BLaER1 treated with 17β-estradiol and CSF1 and Interleukin-3, amounts not matched to agents 10 nM and 100 nM (cell line): ENCODE measurements at regions not wholly inside any gene's neighbourhood (a gene's known extent, or its start where the extent isn't known, plus 50 kb on each side); places are given as distances from the start of the nearest gene placed in this dataset.
"Not testable (repeated sequence)": the region's sequence is repeated elsewhere in the genome, so short reads cannot be mapped to it uniquely, and the experiment has no call there.

Source experiments
- H3K27ac ChIP-seq, 11 experiments: shearing (Covaris generic); formaldehyde crosslinking; 2 replicates each; pipeline ENCODE4 v1.8.1; 2022
- H3K27me3 ChIP-seq, 11 experiments: shearing (Covaris generic); formaldehyde crosslinking; 2 replicates each; pipeline ENCODE4 v1.8.1; 2022
- H3K36me3 ChIP-seq, 11 experiments: shearing (Covaris generic); formaldehyde crosslinking; 2 replicates each; pipeline ENCODE4 v1.8.1; 2022
- H3K4me1 ChIP-seq, 10 experiments: shearing (Covaris generic); formaldehyde crosslinking; 2 replicates each; pipeline ENCODE4 v1.8.1; 2022
- H3K4me2 ChIP-seq, 11 experiments: shearing (Covaris generic); formaldehyde crosslinking; 2 replicates each; pipeline ENCODE4 v1.8.1; 2022
- H3K4me3 ChIP-seq, 10 experiments: shearing (Covaris generic); formaldehyde crosslinking; 2 replicates each; pipeline ENCODE4 v1.8.1; 2022
- H3K9ac ChIP-seq, 11 experiments: shearing (Covaris generic); formaldehyde crosslinking; 2 replicates each; pipeline ENCODE4 v1.8.1; 2022
- H3K9me3 ChIP-seq, 11 experiments: shearing (Covaris generic); formaldehyde crosslinking; replicated peaks in 1 of 11; 2 replicates each; pipeline ENCODE4 v1.8.1; 2022
- H4K20me1 ChIP-seq, 11 experiments: shearing (Covaris generic); formaldehyde crosslinking; 2 replicates each; pipeline ENCODE4 v1.8.1; 2022
- Cebpa-rat ChIP-seq, 11 experiments: shearing (Covaris generic); IDR thresholded peaks; 2 replicates each; pipeline ENCODE4 v1.8.1; 2022

DNA sequence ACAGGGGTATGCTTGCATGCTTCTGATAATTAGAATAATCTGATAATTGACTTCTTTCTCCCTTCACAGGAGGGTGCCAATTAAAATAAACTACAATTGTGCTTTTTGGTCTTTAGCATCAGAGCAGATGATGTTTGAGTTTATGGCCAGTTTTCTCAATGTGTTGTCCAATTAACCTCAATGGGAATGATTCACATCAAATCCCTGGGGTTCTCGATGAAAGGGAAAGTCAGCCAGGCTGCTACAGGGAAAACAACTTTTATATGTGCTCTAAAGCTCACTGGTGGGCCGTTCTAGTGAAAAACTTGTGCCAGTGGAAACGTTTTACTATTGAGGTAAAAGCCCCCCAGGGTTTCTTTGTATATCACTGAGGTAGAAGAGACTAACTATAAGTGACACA, 887.3 kb upstream of the CRIM1 start:
- Histone ChIP-seq H3K4me2 (no peak overlapping the region), H3K4me3 (no peak overlapping the region), H3K9ac (no peak overlapping the region), H3K9me3 (no peaks in the 10 kb centered on the region), H3K27me3 (no peaks in the 10 kb centered on the region), H3K4me1 (no peaks in the 10 kb centered on the region), H4K20me1 (no peaks in the 10 kb centered on the region), H3K36me3 (no peaks in the 10 kb centered on the region), H3K27ac (no peak overlapping the region)
- TF ChIP-seq Cebpa-rat (IDR thresholded peaks at IDR 0.05), result no peak

DNA sequence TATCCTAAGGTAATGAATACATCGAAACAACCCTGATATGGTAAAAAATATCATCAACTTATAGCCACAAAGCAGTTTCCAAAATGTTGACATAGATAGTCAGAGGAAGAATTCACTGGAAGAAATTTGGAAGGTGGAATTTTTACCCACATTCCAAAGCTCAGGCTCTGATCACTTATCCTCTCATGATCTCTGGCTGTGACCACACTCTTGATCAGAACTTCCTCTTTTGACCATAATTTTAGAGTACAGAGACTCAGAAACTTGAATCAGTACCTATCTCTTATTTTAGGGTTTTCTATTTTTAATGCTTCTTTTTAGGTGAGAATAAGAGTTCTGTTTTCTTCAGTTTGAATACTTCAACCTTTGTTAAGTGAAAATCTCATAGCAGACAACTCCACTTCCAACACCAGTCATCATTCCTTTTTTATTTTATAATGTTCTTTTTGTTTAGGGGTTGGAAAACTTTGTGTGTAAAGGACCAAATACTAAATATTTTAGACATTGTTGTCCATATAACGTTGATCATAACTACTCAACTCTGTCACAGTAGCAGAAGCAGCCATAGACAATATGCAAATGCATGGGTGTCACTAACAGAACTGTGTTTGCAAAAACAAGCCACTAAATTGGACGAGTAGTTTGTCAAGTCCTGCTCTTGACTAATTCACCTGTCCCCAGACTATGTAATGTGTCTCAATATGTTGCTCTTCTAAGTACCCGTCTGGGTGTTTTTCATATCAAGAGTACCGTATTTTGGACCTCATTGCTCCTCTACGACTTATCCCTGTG, 891.6 kb upstream of the CRIM1 start:
- H3K27me3 ChIP-seq, result no peaks in the 10 kb centered on the region
- no peak overlapping the region for H3K4me3 ChIP-seq
- no peak overlapping the region for H3K9ac ChIP-seq
- TF ChIP-seq Cebpa-rat (IDR thresholded peaks at IDR 0.05), result no peak
- no peaks in the 10 kb centered on the region for H3K9me3 ChIP-seq
- H3K4me2 ChIP-seq, result no peak overlapping the region
- H3K4me1 ChIP-seq, result no peaks in the 10 kb centered on the region
- H3K36me3 ChIP-seq, result no peaks in the 10 kb centered on the region
- H3K27ac ChIP-seq, result no peak overlapping the region
- H4K20me1 ChIP-seq, result no peaks in the 10 kb centered on the region

DNA sequence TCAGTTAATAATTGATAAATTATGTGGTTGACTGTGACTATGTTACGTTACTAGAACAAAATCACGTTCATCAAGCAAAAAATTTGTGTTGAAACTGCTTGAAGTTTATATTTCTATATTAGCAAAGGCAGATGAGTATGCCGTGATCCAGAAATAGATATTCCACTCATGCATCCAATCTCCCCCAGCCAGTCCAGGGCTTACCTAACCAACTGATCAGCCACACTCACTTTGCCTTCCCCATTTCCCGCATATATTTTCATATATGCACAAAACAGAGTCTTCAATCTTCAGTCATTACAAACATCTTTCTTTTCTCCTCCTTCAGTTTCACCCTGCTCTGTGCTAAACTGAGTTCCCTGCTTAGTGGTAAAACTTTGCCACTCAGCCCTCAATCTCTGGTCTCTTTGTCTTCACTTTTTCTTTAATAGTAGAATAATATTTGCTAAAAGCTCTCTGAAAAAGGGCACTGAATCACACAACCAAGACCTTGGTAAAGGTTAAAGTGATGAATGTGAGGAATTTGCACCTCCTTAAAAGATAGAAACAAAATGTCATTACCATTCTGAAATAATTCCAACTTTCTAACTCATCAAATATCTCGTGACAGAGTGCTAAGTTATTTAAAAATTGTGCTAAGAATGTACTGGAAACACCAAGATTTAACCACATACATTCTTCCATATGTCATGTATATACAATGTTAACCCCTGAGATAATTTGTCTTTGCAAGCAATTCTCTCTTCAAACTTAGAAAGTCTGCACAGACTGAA, 893.2 kb upstream of the CRIM1 start:
- Histone ChIP-seq H4K20me1 (no peaks in the 10 kb centered on the region), H3K27me3 (no peaks in the 10 kb centered on the region), H3K4me3 (no peak overlapping the region), H3K27ac (no peak overlapping the region), H3K9me3 (no peaks in the 10 kb centered on the region), H3K4me2 (no peak overlapping the region), H3K9ac (no peak overlapping the region), H3K4me1 (no peaks in the 10 kb centered on the region), H3K36me3 (no peaks in the 10 kb centered on the region)
- no peak for TF ChIP-seq Cebpa-rat (IDR thresholded peaks at IDR 0.05)

DNA sequence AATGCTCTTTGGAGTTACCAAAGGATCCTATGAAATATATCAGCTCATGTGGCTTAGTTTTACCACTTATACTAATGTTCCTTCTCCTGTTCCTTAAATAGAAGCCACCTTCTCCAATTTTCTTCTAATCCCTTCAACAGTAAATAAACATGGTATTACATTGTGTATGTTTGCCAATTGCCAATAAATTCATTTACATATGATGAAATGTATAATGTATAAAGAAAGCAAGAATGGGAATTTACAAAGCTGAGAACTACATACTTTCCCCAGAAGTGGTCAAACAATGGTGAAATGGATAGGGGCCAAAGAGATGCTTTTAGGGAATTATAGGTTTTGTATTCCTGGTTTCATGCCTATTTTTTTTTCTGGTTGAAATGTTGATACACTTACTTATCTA, 894.2 kb upstream of the CRIM1 start:
- H3K4me1 ChIP-seq, result no peaks in the 10 kb centered on the region
- H3K27ac ChIP-seq, result no peak overlapping the region
- H3K9me3 ChIP-seq, result no peaks in the 10 kb centered on the region
- no peaks in the 10 kb centered on the region for H4K20me1 ChIP-seq
- H3K27me3 ChIP-seq, result no peaks in the 10 kb centered on the region
- no peak overlapping the region for H3K4me2 ChIP-seq
- H3K4me3 ChIP-seq, result no peak overlapping the region
- H3K36me3 ChIP-seq, result no peaks in the 10 kb centered on the region
- TF ChIP-seq Cebpa-rat (IDR thresholded peaks at IDR 0.05), result no peak
- no peak overlapping the region for H3K9ac ChIP-seq

DNA sequence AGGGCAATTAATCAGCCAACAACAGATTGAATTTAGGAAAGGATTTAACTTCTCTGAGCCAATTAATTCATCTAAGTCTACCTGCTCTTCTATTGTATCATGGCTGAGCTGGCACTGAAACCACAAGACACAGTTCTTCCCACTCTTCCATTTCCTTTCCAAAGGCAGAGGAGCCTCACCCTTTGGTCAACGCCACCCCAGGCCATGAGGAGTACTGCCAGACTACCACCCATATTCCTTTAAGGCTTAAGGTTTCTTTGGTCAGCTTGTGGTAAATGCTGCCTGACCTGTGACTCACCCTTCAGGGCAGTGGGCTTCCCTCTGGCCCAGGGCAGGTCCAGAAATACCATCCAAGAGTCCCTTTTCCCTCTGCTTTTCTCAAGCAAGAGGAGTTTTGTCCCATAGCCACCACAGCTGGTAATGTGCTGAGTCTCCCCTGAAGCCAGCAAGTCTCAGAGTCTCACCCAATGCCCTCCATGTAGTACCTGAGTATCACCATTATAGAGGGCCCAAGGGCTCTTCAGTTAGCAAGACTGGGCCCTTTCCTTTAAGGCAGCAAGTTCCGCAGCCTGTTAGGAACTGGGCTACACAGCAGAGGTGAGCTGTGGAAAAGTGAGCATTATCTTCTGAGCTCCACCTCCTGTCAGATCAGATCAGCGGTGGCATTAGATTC, 900.5 kb upstream of the CRIM1 start:
- no peak for TF ChIP-seq Cebpa-rat (IDR thresholded peaks at IDR 0.05)
- Histone ChIP-seq H4K20me1 (no peaks in the 10 kb centered on the region), H3K36me3 (no peaks in the 10 kb centered on the region)

DNA sequence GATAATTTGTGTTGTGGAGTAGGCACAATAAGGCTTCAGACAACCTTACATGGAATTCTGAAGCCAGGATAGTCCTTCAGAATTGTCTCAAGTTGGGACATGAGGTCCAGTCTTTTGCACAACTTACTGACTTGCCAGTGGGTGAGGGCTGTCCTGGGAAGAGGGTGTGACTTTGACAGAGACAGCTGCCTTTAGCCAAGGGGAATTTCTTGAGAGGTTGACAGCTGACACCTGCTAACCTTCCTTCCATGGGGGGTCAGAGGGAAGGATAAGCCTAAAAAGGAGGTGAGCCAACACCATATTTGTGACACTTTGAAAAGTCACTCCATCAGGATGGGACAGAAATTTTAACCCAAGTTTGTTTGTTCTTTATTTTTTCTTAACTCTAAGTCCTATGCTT, 907.8 kb upstream of the CRIM1 start:
- Histone ChIP-seq H3K27me3 (no peaks in the 10 kb centered on the region), H3K9ac (no peak overlapping the region), H3K27ac (peak overlapping the region in 8 of 11 experiments; percentile 10 to 65 (median 27); a peak in 11 of 22 replicates), H3K4me3 (no peak overlapping the region), H3K9me3 (no peaks in the 10 kb centered on the region), H3K4me1 (peaks cover 8 to 54% (median 27%) of the 10 kb centered on the region in 10 experiments; a peak in 18 of 20 replicates), H3K36me3 (no peaks in the 10 kb centered on the region), H4K20me1 (no peaks in the 10 kb centered on the region), H3K4me2 (peak overlapping the region in 10 of 11 experiments; percentile 20 to 91 (median 50); a peak in 14 of 22 replicates)
- no peak for TF ChIP-seq Cebpa-rat (IDR thresholded peaks at IDR 0.05)

More for the DNA sequence above, 900.5 kb upstream of the CRIM1 start:
- no peak overlapping the region for H3K9ac ChIP-seq
- no peaks in the 10 kb centered on the region for H3K9me3 ChIP-seq
- no peaks in the 10 kb centered on the region for H3K27me3 ChIP-seq
- no peak overlapping the region for H3K4me2 ChIP-seq
- no peak overlapping the region for H3K4me3 ChIP-seq
- H3K4me1 ChIP-seq, result no peaks in the 10 kb centered on the region
- H3K27ac ChIP-seq, result no peak overlapping the region

DNA sequence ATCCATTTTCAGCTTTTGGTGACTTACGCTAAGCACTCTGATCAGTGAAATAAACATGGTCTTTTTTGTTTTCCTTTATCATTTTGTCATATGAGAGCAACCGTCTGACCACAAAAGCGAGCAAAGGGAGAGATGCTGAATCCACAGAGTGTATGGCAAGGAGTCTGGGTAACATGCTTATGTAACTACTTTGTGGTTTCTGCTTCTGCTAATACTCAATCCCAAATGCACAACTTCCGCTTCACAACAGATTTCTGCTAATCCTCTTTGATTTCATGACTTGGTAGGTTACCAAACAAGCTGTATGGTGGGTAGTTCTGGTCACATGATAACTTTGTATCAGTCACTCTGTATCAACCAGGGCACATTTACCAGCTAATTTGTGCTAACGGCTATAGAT, 908.4 kb upstream of the CRIM1 start:
- TF ChIP-seq Cebpa-rat (IDR thresholded peaks at IDR 0.05), result no peak
- H4K20me1 ChIP-seq, result no peaks in the 10 kb centered on the region
- H3K27me3 ChIP-seq, result no peaks in the 10 kb centered on the region
- H3K4me3 ChIP-seq, result no peak overlapping the region
- peak overlapping the region; percentile 1 to 70 (median 56); a peak in 17 of 22 replicates for H3K27ac ChIP-seq
- H3K36me3 ChIP-seq, result no peaks in the 10 kb centered on the region
- H3K4me2 ChIP-seq, result peak overlapping the region; percentile 20 to 91 (median 49)
- H3K9me3 ChIP-seq, result no peaks in the 10 kb centered on the region
- H3K4me1 ChIP-seq, result peaks cover 8 to 60% (median 29%) of the 10 kb centered on the region in 10 experiments; a peak in 18 of 20 replicates
- H3K9ac ChIP-seq, result peak overlapping the region in 2 of 11 experiments; percentile 25 to 26; a peak in 1 of 22 replicates

DNA sequence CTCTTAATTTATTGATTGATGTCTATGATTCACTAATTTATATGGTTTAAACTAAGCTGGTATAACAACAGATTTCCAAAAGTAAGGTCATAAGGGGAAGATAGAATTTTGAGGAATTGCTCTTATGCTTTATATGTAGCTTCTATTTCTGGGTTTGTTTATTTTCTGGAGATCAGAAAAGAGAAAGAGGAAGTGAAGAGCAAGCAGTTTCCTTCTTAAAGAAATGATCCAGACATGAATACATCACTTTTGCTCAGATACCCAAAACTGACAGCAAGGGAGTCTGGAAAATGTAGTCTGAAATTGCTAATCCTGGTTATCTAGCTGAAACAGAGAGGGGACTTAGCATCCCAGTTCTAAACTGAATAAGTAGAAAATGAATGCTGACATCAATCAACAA, 912.5 kb upstream of the CRIM1 start:
- no peak for TF ChIP-seq Cebpa-rat (IDR thresholded peaks at IDR 0.05)
- H3K9ac ChIP-seq, result no peak overlapping the region
- H3K27me3 ChIP-seq, result no peaks in the 10 kb centered on the region
- no peaks in the 10 kb centered on the region for H4K20me1 ChIP-seq
- H3K36me3 ChIP-seq, result no peaks in the 10 kb centered on the region
- H3K4me1 ChIP-seq, result peaks cover 8 to 57% (median 29%) of the 10 kb centered on the region in 10 experiments; a peak in 18 of 20 replicates
- peak overlapping the region in 10 of 11 experiments; percentile 21 to 79 (median 52); a peak in 16 of 22 replicates for H3K4me2 ChIP-seq
- peak overlapping the region in 2 of 11 experiments; percentile 16 to 18; a peak in 2 of 22 replicates for H3K27ac ChIP-seq
- no peaks in the 10 kb centered on the region for H3K9me3 ChIP-seq
- no peak overlapping the region for H3K4me3 ChIP-seq

DNA sequence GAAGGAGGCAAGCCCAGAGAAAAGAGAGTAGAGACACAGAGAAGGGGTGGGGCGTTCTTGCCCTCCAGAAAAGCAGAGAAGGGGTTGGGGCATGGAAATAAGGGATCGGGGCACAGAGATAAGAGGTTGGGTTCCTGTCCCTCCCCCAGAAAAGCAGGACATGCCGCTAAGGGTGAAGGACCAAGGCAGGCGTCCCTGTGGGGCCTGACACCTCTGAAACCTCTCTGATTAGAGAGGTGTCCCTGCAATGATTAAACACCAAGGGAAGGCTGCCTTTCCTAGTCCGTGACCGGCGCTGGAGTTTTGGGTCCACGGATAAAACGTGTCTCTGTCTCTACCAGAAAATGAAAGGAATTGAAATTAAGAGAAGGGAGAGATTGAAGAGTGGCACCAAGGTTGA, 914.0 kb upstream of the CRIM1 start:
- not testable (repeated sequence) for H3K9ac ChIP-seq, H3K9me3 ChIP-seq, H4K20me1 ChIP-seq, H3K36me3 ChIP-seq, H3K4me3 ChIP-seq, H3K27me3 ChIP-seq, H3K4me2 ChIP-seq, H3K27ac ChIP-seq
- peaks cover 6 to 42% (median 16%) of the 10 kb centered on the region in 10 experiments; a peak in 17 of 20 replicates for H3K4me1 ChIP-seq

DNA sequence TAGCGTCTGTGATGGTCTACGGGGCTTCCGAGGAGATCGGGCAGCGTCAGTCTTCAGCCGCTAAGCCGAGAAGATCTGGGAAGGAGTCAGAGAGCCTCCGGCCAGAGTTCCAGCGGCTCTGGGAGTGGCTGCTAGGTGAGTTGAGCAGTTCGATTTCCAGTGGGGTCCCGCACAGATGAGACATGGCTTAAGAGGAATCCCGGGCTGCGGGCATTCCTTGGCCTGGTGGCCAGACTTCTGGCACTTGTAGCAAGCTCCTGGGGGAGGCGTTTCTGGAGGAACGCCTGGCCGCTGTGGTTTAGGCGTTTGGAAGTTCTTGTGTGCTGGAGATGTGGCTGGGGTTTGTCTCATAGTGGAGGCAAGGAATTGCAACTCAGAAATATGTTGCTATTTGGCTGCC, 915.3 kb upstream of the CRIM1 start:
- not testable (repeated sequence) for H3K27ac ChIP-seq, H3K4me2 ChIP-seq, H3K9me3 ChIP-seq, H3K9ac ChIP-seq, H3K27me3 ChIP-seq, H3K4me3 ChIP-seq, H3K36me3 ChIP-seq, H4K20me1 ChIP-seq
- peaks cover 5 to 30% (median 14%) of the 10 kb centered on the region in 10 experiments; a peak in 17 of 20 replicates for H3K4me1 ChIP-seq

DNA sequence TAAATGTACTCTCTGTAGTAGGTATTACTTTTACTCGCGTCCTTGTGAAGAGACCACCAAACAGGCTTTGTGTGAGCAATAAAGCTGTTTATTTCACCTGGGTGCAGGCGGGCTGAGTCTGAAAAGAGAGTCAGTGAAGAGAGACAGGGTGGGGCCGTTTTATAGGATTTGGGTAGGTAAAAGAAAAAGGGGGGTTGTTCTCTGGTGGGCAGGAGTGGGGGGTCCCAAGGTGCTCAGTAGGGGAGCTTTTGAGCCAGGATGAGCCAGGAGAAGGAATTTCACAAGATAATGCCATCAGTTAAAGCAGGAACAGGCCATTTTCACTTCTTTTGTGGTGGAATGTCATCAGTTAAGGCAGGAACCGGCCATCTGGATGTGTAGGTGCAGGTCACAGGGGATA, 918.7 kb upstream of the CRIM1 start:
- H3K4me1 ChIP-seq, H3K27me3 ChIP-seq, H4K20me1 ChIP-seq, H3K9ac ChIP-seq, H3K36me3 ChIP-seq, H3K4me2 ChIP-seq, H3K4me3 ChIP-seq, H3K27ac ChIP-seq: not testable (repeated sequence)
- H3K9me3 ChIP-seq, result peaks cover 6 to 14% (median 8%) of the 10 kb centered on the region in 11 experiments; a peak in 17 of 22 replicates
